Activated CD4-positive, CD25-positive, alpha-beta regulatory T cell treated with anti-CD3 and anti-CD28 coated beads, Interleukin-2, amount 50 U/mL, for 72 hours (primary cell): ENCODE measurements at regions not wholly inside any gene's neighbourhood (a gene's known extent, or its start where the extent isn't known, plus 50 kb on each side); places are given as distances from the start of the nearest gene placed in this dataset.

Source experiments
- DNase-seq: peaks from one replicate; pipeline ENCODE4 v3.0.0; 2021

GRCh38 chr15:70290708-70291107 is 193.0 kb upstream of the TLE3 start:
- no peak for DNase-seq

- DNase-seq, result no peak
Observed at GRCh38 chr15:70289191-70289955, 191.7 kb upstream of the TLE3 start.

- DNase-seq, result no peak
Observed at GRCh38 chr15:70286113-70286806, 188.5 kb upstream of the TLE3 start.

GRCh38 chr15:70284438-70285214 is 186.9 kb upstream of the TLE3 start:
- DNase-seq, result no peak

GRCh38 chr15:70283511-70283910 is 185.8 kb upstream of the TLE3 start:
- no peak for DNase-seq

- no peak for DNase-seq
Observed at GRCh38 chr15:70281811-70282307, 184.1 kb upstream of the TLE3 start.

GRCh38 chr15:70281261-70281810 is 183.6 kb upstream of the TLE3 start:
- DNase-seq, result no peak

GRCh38 chr15:70280781-70281180 is 183.1 kb upstream of the TLE3 start:
- DNase-seq, result no peak

- DNase-seq, result no peak
Observed at GRCh38 chr15:70279096-70279495, 181.4 kb upstream of the TLE3 start.

GRCh38 chr15:70278644-70279043 is 180.9 kb upstream of the TLE3 start:
- DNase-seq, result no peak

GRCh38 chr15:70277556-70277955 is 179.8 kb upstream of the TLE3 start:
- DNase-seq, result no peak

- DNase-seq, result no peak
Observed at GRCh38 chr15:70276401-70276800, 178.7 kb upstream of the TLE3 start.

GRCh38 chr15:70275461-70276138 is 177.9 kb upstream of the TLE3 start:
- no peak for DNase-seq

- no peak for DNase-seq
Observed at GRCh38 chr15:70274908-70275307, 177.2 kb upstream of the TLE3 start.

GRCh38 chr15:70274255-70274880 is 176.7 kb upstream of the TLE3 start:
- no peak for DNase-seq

- no peak for DNase-seq
Observed at GRCh38 chr15:70273808-70274207, 176.1 kb upstream of the TLE3 start.

GRCh38 chr15:70272565-70273355 is 175.0 kb upstream of the TLE3 start:
- DNase-seq, result no peak

GRCh38 chr15:70271422-70272088 is 173.8 kb upstream of the TLE3 start:
- DNase-seq, result no peak

- DNase-seq, result no peak
Observed at GRCh38 chr15:70270752-70271111, 173.0 kb upstream of the TLE3 start.

- no peak for DNase-seq
Observed at GRCh38 chr15:70269991-70270751, 172.5 kb upstream of the TLE3 start.
